GM12891 (cell line): ENCODE measurements at regions not wholly inside any gene's neighbourhood (a gene's known extent, or its start where the extent isn't known, plus 50 kb on each side); places are given as distances from the start of the nearest gene placed in this dataset.

Experiments used
- POLR2A ChIP-seq: IDR thresholded peaks from 2 replicates; pipeline ENCODE4 v1.6.1; 2011; ENCODE audit warnings: low read depth, low read length, control low read depth
- POLR2AphosphoS5 ChIP-seq: IDR thresholded peaks from 2 replicates; pipeline ENCODE4 v1.6.1; 2011; ENCODE audit warnings: low read depth, low read length, control low read depth
- TAF1 ChIP-seq: IDR thresholded peaks from 2 replicates; pipeline ENCODE4 v1.6.1; 2011; ENCODE audit warnings: low read depth, low read length, control low read depth

DNA sequence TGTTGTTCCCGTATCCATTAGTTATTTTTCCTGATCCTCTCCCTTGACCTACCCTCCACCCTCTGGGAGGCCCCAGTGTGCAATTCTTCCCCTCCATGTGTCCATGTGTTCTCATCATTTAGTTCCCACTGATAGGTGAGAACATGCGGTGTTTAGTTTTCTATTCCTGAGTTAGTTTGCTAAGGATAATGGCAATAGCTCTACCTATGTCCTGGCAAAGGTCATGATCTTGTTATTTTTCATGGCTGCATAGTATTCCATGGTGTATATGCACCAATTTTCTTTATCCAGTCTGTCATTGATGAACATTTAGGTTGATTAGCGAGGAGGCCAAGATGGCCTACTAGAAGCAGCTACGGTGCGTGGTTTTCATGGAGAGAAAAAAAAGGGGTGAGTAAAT, 714.1 kb downstream of the STIM2 start:
- no peak for TF ChIP-seq POLR2A
- no peak for TF ChIP-seq TAF1
- no peak for TF ChIP-seq POLR2AphosphoS5
